Trophoblast cell (in vitro differentiated cells and primary cell): ENCODE measurements at regions not wholly inside any gene's neighbourhood (a gene's known extent, or its start where the extent isn't known, plus 50 kb on each side); places are given as distances from the start of the nearest gene placed in this dataset.

Source experiments
- DNase-seq, 2 donors: peaks; one replicate each; pipeline ENCODE4 v3.0.0-alpha.2; 2016
- H2AFZ ChIP-seq: 2 replicates; pipeline ENCODE4 v1.6.1; 2013; ENCODE audit warnings: low read length, moderate library complexity, mild to moderate bottlenecking; ENCODE audit not compliant: insufficient read depth, poor library complexity
- H2AK5ac ChIP-seq: 2 replicates; pipeline ENCODE4 v1.6.1; 2013; ENCODE audit warnings: mild to moderate bottlenecking, low read length
- H2BK120ac ChIP-seq: 2 replicates; pipeline ENCODE4 v1.6.1; 2013; ENCODE audit warnings: low read length, mild to moderate bottlenecking, moderate library complexity; ENCODE audit not compliant: insufficient read depth, poor library complexity
- H2BK12ac ChIP-seq: 2 replicates; pipeline ENCODE4 v1.6.1; 2013; ENCODE audit warnings: mild to moderate bottlenecking, low read length, moderate library complexity
- H2BK5ac ChIP-seq: 2 replicates; pipeline ENCODE4 v1.6.1; 2013; ENCODE audit warnings: low read length, low read depth, moderate library complexity, mild to moderate bottlenecking; ENCODE audit not compliant: poor library complexity
- H3K14ac ChIP-seq: 2 replicates; pipeline ENCODE4 v1.6.1; 2013; ENCODE audit warnings: mild to moderate bottlenecking, low read length
- H3K18ac ChIP-seq: 2 replicates; pipeline ENCODE4 v1.6.1; 2013; ENCODE audit warnings: mild to moderate bottlenecking, low read length
- H3K23ac ChIP-seq: 2 replicates; pipeline ENCODE4 v1.6.1; 2013; ENCODE audit warnings: low read length
- H3K27ac ChIP-seq: 2 replicates; pipeline ENCODE4 v1.5.1; 2013; ENCODE audit warnings: low read depth, mild to moderate bottlenecking, inconsistent platforms, low read length, moderate library complexity
- H3K27me3 ChIP-seq: 2 replicates; pipeline ENCODE4 v1.6.1; 2013; ENCODE audit warnings: inconsistent platforms, mild to moderate bottlenecking, low read length, moderate library complexity; ENCODE audit not compliant: insufficient read depth
- H3K36me3 ChIP-seq, 2 experiments: 1 replicate in 1 of 2; 2 replicates in 1 of 2; pipeline ENCODE4 v1.6.1; 2013; ENCODE audit warnings: low read length in 2 of 2, mild to moderate bottlenecking in 2 of 2, moderate library complexity in 1 of 2; ENCODE audit not compliant: insufficient read depth in 2 of 2, control insufficient read depth in 1 of 2
- H3K4ac ChIP-seq: 2 replicates; pipeline ENCODE4 v1.6.1; 2013; ENCODE audit warnings: low read depth, mild to moderate bottlenecking, low read length, moderate library complexity
- H3K4me1 ChIP-seq, 2 experiments: 1 replicate in 1 of 2; 2 replicates in 1 of 2; pipeline ENCODE4 v1.6.1; 2013; ENCODE audit warnings: low read length in 2 of 2, mild to moderate bottlenecking in 2 of 2, moderate library complexity in 1 of 2; ENCODE audit not compliant: insufficient read depth in 2 of 2, control insufficient read depth in 1 of 2
- H3K4me2 ChIP-seq: 2 replicates; pipeline ENCODE4 v1.6.1; 2013; ENCODE audit warnings: inconsistent platforms, mild to moderate bottlenecking, low read length, moderate library complexity
- H3K4me3 ChIP-seq: 2 replicates; pipeline ENCODE4 v1.5.1; 2013; ENCODE audit warnings: mild to moderate bottlenecking, low read depth, low read length, inconsistent platforms
- H3K79me1 ChIP-seq: one replicate; pipeline ENCODE4 v1.6.1; 2013; ENCODE audit warnings: low read length
- H3K79me2 ChIP-seq: 2 replicates; pipeline ENCODE4 v1.6.1; 2013; ENCODE audit warnings: low read length, mild to moderate bottlenecking; ENCODE audit not compliant: control insufficient read depth, insufficient read depth, poor library complexity
- H3K9ac ChIP-seq: 2 replicates; pipeline ENCODE4 v1.6.1; 2013; ENCODE audit warnings: mild to moderate bottlenecking, low read length
- H3K9me3 ChIP-seq: 2 replicates; pipeline ENCODE4 v1.6.1; 2013; ENCODE audit warnings: low read depth, mild to moderate bottlenecking, control low read depth, inconsistent platforms, low read length; ENCODE audit not compliant: insufficient read depth
- H4K12ac ChIP-seq: 2 replicates; pipeline ENCODE4 v1.6.1; 2013; ENCODE audit warnings: low read depth, mild to moderate bottlenecking, low read length, moderate library complexity
- H4K8ac ChIP-seq: 2 replicates; pipeline ENCODE4 v1.6.1; 2013; ENCODE audit warnings: low read depth, mild to moderate bottlenecking, low read length, moderate library complexity
- H4K91ac ChIP-seq: one replicate; pipeline ENCODE4 v1.6.1; 2013; ENCODE audit warnings: low read depth, mild to moderate bottlenecking, low read length, moderate library complexity
- WGBS: extraction: QIAGEN DNeasy Blood & Tissue Kit; methylation state at CpG from one replicate; pipeline ENCODE4 v1.1.7; 2013; ENCODE audit warnings: missing lambda C conversion rate; ENCODE audit not compliant: insufficient read length, insufficient coverage; ENCODE audit errors: extremely low coverage; 5-methylcytosine and 5-hydroxymethylcytosine counted together

DNA sequence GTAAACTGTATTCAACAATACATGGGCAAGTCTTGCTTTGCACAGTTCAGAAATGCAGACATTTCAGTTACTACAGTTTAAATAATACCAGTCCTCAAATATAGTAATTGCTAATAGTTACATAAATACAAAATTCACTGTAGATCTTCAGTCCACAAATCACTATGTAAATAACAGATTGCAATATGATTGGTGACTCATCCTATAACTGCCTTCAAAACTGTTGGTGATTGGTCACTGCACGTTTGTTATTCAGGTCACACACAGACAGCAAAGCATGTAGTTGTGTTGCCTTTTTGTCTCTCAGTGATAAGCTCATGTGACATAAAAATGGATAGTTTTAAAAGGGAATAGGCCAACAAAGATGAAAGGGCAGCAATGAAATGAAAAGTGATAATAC, 186.5 kb upstream of the CTTNBP2NL start:
- Histone ChIP-seq H3K9ac (no peak overlapping the region), H2BK5ac (no peak overlapping the region), H4K8ac (no peak overlapping the region), H2AK5ac (no peak overlapping the region), H4K91ac (no peak overlapping the region), H3K4ac (no peak overlapping the region), H2BK12ac (no peak overlapping the region), H3K14ac (no peak overlapping the region), H3K4me2 (no peak overlapping the region), H3K9me3 (peaks cover 6% of the 10 kb centered on the region), H3K27ac (no peak overlapping the region), H3K4me3 (no peak overlapping the region), H4K12ac (no peak overlapping the region), H3K79me1 (no peaks in the 10 kb centered on the region), H2BK120ac (no peak overlapping the region), H3K36me3 (no peaks in the 10 kb centered on the region), H3K27me3 (no peaks in the 10 kb centered on the region), H3K4me1 (no peaks in the 10 kb centered on the region), H3K79me2 (no peaks in the 10 kb centered on the region), H3K23ac (no peak overlapping the region), H2AFZ (no peak overlapping the region), H3K18ac (no peak overlapping the region)
- DNase-seq: no peak
- no CpG with 5 or more reads among the region's 1 CpG for WGBS

DNA sequence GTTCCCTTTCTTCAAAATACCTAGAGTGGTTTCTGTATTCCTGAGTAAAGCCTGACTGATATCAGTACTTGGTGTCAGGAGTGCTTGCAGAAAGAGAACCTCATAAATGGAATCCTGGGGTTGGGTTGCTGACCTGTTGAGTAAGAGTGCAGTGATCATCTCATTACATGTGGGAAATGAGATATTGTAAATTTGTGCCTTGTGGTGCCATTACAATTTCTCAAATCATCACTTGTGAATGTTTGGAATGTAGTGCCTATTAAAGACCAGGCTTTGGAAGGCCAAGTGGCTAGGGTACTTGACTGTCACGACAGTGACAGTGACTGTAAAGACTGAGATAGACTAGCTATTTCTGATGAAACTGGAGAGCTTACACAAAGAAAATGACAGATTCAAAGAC, 176.7 kb upstream of the CTTNBP2NL start:
- no peaks in the 10 kb centered on the region for H3K79me1 ChIP-seq
- H3K36me3 ChIP-seq: no peaks in the 10 kb centered on the region
- no peak overlapping the region for H3K27ac ChIP-seq

DNA sequence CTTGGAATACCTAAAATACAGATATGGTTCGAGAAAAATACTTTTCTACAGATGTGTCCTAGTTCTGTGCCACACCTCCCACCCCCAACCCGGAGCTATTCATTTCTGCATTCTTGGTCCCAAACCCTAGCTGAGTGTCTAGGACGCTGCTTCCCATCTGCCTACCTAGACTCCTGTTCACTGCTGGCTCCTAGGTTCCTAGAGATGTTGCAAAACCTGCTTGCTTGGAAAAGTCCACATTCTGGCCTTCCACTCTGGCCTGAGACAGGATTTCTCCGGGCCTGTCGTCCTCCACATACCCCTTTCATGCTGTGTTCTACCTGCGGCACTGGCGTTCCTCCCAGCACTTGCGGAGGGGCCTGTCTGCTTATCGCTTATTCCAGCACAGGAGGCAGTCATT, 165.8 kb upstream of the CTTNBP2NL start:
- no peak overlapping the region for H2AK5ac ChIP-seq
- H3K27ac ChIP-seq: no peak overlapping the region
- H4K12ac ChIP-seq: no peak overlapping the region
- no peak overlapping the region for H3K4me3 ChIP-seq
- H2BK120ac ChIP-seq: no peak overlapping the region
- H3K9ac ChIP-seq: no peak overlapping the region
- no peak overlapping the region for H3K23ac ChIP-seq
- no peak overlapping the region for H4K91ac ChIP-seq
- no peak overlapping the region for H2BK12ac ChIP-seq
- H3K79me2 ChIP-seq: no peaks in the 10 kb centered on the region
- no peaks in the 10 kb centered on the region for H3K79me1 ChIP-seq
- whole genome bisulfite sequencing: no CpG with 5 or more reads among the region's 9 CpGs
- DNase-seq: peak in 1 of 2 donors; percentile 20
- no peak overlapping the region for H3K4ac ChIP-seq
- H3K27me3 ChIP-seq: no peaks in the 10 kb centered on the region
- H3K18ac ChIP-seq: no peak overlapping the region
- H3K4me2 ChIP-seq: no peak overlapping the region
- no peak overlapping the region for H2AFZ ChIP-seq
- H3K4me1 ChIP-seq: no peaks in the 10 kb centered on the region
- no peaks in the 10 kb centered on the region for H3K9me3 ChIP-seq
- H3K14ac ChIP-seq: no peak overlapping the region
- no peaks in the 10 kb centered on the region for H3K36me3 ChIP-seq
- H2BK5ac ChIP-seq: no peak overlapping the region
- H4K8ac ChIP-seq: no peak overlapping the region

More for the DNA sequence above, 176.7 kb upstream of the CTTNBP2NL start:
- Histone ChIP-seq H3K79me2 (no peaks in the 10 kb centered on the region), H2AK5ac (no peak overlapping the region), H4K91ac (no peak overlapping the region), H3K27me3 (no peaks in the 10 kb centered on the region), H2BK5ac (no peak overlapping the region), H3K4me3 (no peak overlapping the region), H3K4me1 (no peaks in the 10 kb centered on the region), H4K12ac (no peak overlapping the region), H3K4ac (no peak overlapping the region), H3K23ac (no peak overlapping the region), H2AFZ (no peak overlapping the region), H3K9ac (no peak overlapping the region), H3K14ac (no peak overlapping the region), H2BK12ac (no peak overlapping the region), H3K9me3 (no peaks in the 10 kb centered on the region), H3K18ac (no peak overlapping the region), H2BK120ac (no peak overlapping the region), H4K8ac (no peak overlapping the region), H3K4me2 (no peak overlapping the region)
- no CpG with 5 or more reads among the region's 1 CpG for WGBS
- no peak for DNase-seq

DNA sequence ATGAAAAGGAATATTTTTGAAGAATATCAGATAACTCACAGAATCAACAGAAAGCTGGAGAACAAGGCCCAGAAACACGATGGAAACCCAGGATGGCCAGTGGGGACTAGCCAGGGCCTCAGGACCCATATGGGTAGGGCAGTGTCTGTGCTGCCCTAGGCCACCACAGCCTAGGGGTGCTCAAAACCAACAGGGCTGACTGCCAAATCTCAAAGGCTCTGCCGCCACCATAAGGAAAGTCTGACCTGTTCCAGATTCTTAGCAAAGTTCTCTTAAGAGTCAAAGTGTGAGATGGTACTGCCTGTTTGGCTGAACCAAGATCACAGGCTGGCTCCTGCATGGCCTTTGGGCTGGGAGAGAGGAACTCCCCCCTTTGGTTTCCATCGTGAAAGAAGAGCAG, 164.7 kb upstream of the CTTNBP2NL start:
- H3K4me3 ChIP-seq: no peak overlapping the region
- no peak overlapping the region for H2BK5ac ChIP-seq
- no peak overlapping the region for H2AFZ ChIP-seq
- H3K9me3 ChIP-seq: no peaks in the 10 kb centered on the region
- H3K4me1 ChIP-seq: no peaks in the 10 kb centered on the region
- no peak overlapping the region for H3K4ac ChIP-seq
- no peak overlapping the region for H4K91ac ChIP-seq
- no peaks in the 10 kb centered on the region for H3K36me3 ChIP-seq
- H2AK5ac ChIP-seq: no peak overlapping the region
- H3K9ac ChIP-seq: no peak overlapping the region
- H3K79me2 ChIP-seq: no peaks in the 10 kb centered on the region
- no peak for DNase-seq
- H3K27me3 ChIP-seq: no peaks in the 10 kb centered on the region
- H3K4me2 ChIP-seq: no peak overlapping the region
- H3K23ac ChIP-seq: no peak overlapping the region
- H4K8ac ChIP-seq: no peak overlapping the region
- H3K18ac ChIP-seq: no peak overlapping the region
- H3K14ac ChIP-seq: no peak overlapping the region
- whole genome bisulfite sequencing: no CpG with 5 or more reads among the region's 3 CpGs
- no peak overlapping the region for H3K27ac ChIP-seq
- no peak overlapping the region for H2BK12ac ChIP-seq
- H2BK120ac ChIP-seq: no peak overlapping the region
- H3K79me1 ChIP-seq: no peaks in the 10 kb centered on the region
- no peak overlapping the region for H4K12ac ChIP-seq
